ENCODE measurements at regions not wholly inside any gene's neighbourhood (a gene's known extent, or its start where the extent isn't known, plus 50 kb on each side); places are given as distances from the start of the nearest gene placed in this dataset.

- no peak for TF ChIP-seq CTCF (IDR thresholded peaks at IDR 0.05)
- no peak for TF ChIP-seq POLR2AphosphoS5 (IDR thresholded peaks at IDR 0.05; ENCODE audit: low read depth, low read length)
These were observed 244.0 kb upstream of the SFRP2 start for GRCh38 chr4:154032914-154033313.
